Prostate gland (tissue), 2 donors: ENCODE measurements at regions not wholly inside any gene's neighbourhood (a gene's known extent, or its start where the extent isn't known, plus 50 kb on each side); places are given as distances from the start of the nearest gene placed in this dataset.
"Not testable (repeated sequence)": the region's sequence is repeated elsewhere in the genome, so short reads cannot be mapped to it uniquely, and the experiment has no call there.

Experiments
- DNase-seq: peaks from one replicate; pipeline ENCODE4 v3.0.0-alpha.2; 2019; ENCODE audit warnings: low spot score
- H3K27ac ChIP-seq, 2 donors: fragments of 200-600 bp; sonication (generic); 2 replicates each; pipeline ENCODE4 v1.5.1; 2017 to 2019
- H3K27me3 ChIP-seq: fragments of 200-600 bp; sonication (generic); replicated peaks from 2 replicates; pipeline ENCODE4 v1.5.1; 2019; ENCODE audit not compliant: insufficient read depth
- H3K36me3 ChIP-seq, 2 donors: fragments of 200-600 bp; sonication (generic); 1 replicate in 1 of 2; 2 replicates in 1 of 2; pipeline versions ENCODE4 v1.5.1 to v1.8.1; 2017 to 2019
- H3K4me1 ChIP-seq: fragments of 200-600 bp; sonication (generic); replicated peaks from 2 replicates; pipeline ENCODE4 v1.5.1; 2019
- H3K4me3 ChIP-seq, 2 donors: fragments of 200-600 bp; sonication (generic); 2 replicates each; pipeline ENCODE4 v1.5.1; 2017 to 2019
- H3K9me3 ChIP-seq: fragments of 200-600 bp; sonication (generic); 2 replicates; pipeline ENCODE4 v1.5.1; 2017
- POLR2A ChIP-seq: fragments of 450-650 bp; IDR thresholded peaks from one replicate; pipeline ENCODE4 v1.6.1; 2016; ENCODE audit warnings: antibody characterized with exemption, mild to moderate bottlenecking
- POLR2AphosphoS5 ChIP-seq: sonication (generic); formaldehyde crosslinking; IDR thresholded peaks from one replicate; pipeline ENCODE4 v1.6.1; 2017; ENCODE audit warnings: antibody characterized with exemption
- WGBS: methylation state at CpG from one replicate; pipeline ENCODE4 v1.1.5; 2018; 5-methylcytosine and 5-hydroxymethylcytosine counted together
- intact Hi-C: fragments of 100-400 bp; cut with DNase I; formaldehyde crosslinking; loops from one replicate; pipeline ENCODE4 v1.14.2; 2022
- TF ChIP-seq, protein P1 (sequence below), 4 experiments: fragments of 200-600 bp in 2 of 4; fragments of 450-650 bp in 2 of 4; sonication (generic) in 2 of 4; IDR thresholded peaks; 1 replicate in 3 of 4; 2 replicates in 1 of 4; pipeline ENCODE4 v1.5.1; 2016 to 2019; ENCODE audit warnings: antibody characterized with exemption in 4 of 4, mild to moderate bottlenecking in 2 of 4, moderate library complexity in 2 of 4

DNA sequence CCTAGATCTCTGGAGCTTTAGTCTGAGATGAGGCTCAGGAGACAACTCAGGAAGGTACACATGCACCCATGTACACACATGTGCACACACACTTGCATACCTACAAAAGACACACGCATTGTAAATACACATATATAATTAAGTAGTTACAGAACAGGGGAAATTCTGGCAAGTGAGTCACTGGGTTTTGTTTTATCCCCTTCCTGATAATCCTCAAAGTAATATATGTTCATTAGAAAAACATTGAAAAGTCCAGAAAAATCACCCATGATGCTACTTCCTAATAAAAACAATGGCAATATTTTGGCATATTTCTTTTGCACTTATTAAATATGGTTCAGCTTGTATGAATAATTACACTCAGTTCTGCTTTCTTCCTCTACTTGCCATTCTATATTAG, 115.3 kb upstream of the ECI2 start:
- no peaks in the 10 kb centered on the region for H3K9me3 ChIP-seq
- H3K4me1 ChIP-seq: no peaks in the 10 kb centered on the region
- H3K27me3 ChIP-seq: no peaks in the 10 kb centered on the region
- intact Hi-C loops: no loop called here
- DNase-seq: no peak
- H3K36me3 ChIP-seq: no peaks in the 10 kb centered on the region
- H3K4me3 ChIP-seq: no peak overlapping the region
- TF ChIP-seq, protein P1, sequence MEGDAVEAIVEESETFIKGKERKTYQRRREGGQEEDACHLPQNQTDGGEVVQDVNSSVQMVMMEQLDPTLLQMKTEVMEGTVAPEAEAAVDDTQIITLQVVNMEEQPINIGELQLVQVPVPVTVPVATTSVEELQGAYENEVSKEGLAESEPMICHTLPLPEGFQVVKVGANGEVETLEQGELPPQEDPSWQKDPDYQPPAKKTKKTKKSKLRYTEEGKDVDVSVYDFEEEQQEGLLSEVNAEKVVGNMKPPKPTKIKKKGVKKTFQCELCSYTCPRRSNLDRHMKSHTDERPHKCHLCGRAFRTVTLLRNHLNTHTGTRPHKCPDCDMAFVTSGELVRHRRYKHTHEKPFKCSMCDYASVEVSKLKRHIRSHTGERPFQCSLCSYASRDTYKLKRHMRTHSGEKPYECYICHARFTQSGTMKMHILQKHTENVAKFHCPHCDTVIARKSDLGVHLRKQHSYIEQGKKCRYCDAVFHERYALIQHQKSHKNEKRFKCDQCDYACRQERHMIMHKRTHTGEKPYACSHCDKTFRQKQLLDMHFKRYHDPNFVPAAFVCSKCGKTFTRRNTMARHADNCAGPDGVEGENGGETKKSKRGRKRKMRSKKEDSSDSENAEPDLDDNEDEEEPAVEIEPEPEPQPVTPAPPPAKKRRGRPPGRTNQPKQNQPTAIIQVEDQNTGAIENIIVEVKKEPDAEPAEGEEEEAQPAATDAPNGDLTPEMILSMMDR (IDR thresholded peaks at IDR 0.05): no peak
- TF ChIP-seq POLR2AphosphoS5: no peak
- TF ChIP-seq POLR2A: no peak
- no peak overlapping the region for H3K27ac ChIP-seq
- WGBS: 90% methylated on average over 1 of the region's 1 CpG

DNA sequence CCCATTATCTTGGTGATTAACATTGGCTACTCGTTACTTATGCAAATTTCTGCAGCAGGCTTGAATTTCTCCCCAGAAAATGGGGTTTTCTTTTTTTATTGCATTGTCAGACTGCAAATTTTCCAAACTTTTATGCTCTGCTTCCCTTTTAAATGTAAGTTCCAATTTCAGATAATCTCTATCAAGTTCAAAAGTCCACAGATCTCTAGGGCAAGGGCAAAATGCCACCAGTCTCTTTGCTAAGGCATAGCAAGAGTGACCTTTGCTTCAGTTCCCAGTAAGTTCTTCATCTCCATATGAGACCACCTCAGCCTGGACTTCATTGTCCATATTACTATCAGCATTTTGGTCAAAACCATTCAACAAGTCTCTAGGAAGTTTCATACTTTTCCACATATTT, 108.5 kb upstream of the ECI2 start:
- H3K9me3 ChIP-seq, H3K36me3 ChIP-seq, H3K4me3 ChIP-seq, intact Hi-C loops, H3K4me1 ChIP-seq, H3K27ac ChIP-seq, DNase-seq, H3K27me3 ChIP-seq: not testable (repeated sequence)
- WGBS: 95% methylated on average over 1 of the region's 1 CpG

DNA sequence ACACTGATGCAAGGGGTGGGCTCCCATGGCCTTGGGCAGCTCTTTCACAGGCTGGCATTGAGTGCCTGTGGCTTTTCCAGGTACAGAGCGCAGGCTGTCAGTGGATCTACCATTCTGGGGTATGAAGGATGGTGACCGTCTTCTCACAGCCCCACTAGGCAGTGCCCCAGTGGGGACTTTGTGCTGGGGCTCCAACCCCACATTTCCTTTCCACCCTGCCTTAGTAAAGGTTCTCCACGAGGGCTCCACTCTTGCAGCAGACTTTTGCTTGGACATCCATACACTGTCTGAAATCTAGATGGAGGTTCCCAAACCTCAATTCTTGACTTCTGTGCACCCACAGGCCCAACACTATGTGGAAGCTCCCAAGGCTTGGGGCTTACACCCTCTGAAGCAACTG, 107.9 kb upstream of the ECI2 start:
- intact Hi-C loops: no loop called here
- no peaks in the 10 kb centered on the region for H3K36me3 ChIP-seq
- H3K9me3 ChIP-seq: no peaks in the 10 kb centered on the region
- H3K4me1 ChIP-seq: no peaks in the 10 kb centered on the region
- no peaks in the 10 kb centered on the region for H3K27me3 ChIP-seq
- H3K4me3 ChIP-seq: no peak overlapping the region
- 100% methylated on average over 3 of the region's 3 CpGs for WGBS
- no peak for DNase-seq
- TF ChIP-seq POLR2AphosphoS5 (no peak), POLR2A (no peak)
- TF ChIP-seq, protein P1 (IDR thresholded peaks at IDR 0.05): no peak
- no peak overlapping the region for H3K27ac ChIP-seq

DNA sequence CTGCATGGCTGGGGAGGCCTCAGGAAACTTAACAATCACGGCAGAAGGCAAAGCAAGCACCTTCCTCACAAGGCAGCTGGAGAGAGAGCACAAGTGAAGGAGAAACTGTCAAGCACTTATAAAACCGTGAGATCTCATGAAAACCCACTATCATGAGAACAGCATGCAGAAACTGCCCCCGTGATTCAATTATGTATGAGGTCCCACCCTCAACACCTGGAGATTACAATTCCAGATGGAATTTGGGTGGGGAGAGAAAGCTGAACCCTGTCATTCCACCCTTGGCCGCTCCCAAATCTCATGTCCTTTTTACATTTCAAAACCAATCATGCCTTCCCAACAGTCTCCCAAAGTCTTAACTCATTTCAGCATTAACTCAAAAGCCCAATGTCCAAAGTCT, 107.2 kb upstream of the ECI2 start:
- Histone ChIP-seq H3K36me3 (no peaks in the 10 kb centered on the region), H3K4me3 (no peak overlapping the region), H3K9me3 (no peaks in the 10 kb centered on the region), H3K27me3 (no peaks in the 10 kb centered on the region), H3K27ac (no peak overlapping the region), H3K4me1 (no peaks in the 10 kb centered on the region)
- intact Hi-C loops: no loop called here
- 85% methylated on average over 4 of the region's 4 CpGs for WGBS
- TF ChIP-seq POLR2A: no peak
- TF ChIP-seq, protein P1 (IDR thresholded peaks at IDR 0.05): no peak
- no peak for TF ChIP-seq POLR2AphosphoS5
- DNase-seq: no peak

DNA sequence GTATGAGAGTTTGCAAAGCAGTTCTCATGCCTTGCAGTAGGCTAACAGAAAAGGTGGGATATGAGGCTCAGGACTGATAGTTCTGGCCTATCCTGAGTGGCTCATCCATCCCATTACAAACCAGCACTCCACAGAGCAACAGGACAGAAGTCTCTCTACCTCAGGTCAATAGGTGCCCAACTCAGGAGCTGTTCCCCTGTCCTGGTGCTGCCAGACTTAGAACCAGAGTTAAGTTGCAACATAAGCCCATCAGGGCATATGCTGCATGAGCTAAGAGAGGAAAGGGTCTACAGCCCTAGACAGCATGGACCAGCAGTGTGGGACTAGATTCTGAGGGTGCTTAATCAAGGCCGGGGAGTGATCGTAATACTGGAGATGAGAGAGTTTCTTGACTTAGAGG, 104.8 kb upstream of the ECI2 start:
- no peak for TF ChIP-seq POLR2AphosphoS5
- no peak for TF ChIP-seq POLR2A
- TF ChIP-seq, protein P1 (IDR thresholded peaks at IDR 0.05): no peak
- Histone ChIP-seq H3K27ac (no peak overlapping the region), H3K4me1 (no peaks in the 10 kb centered on the region), H3K4me3 (no peak overlapping the region), H3K36me3 (no peaks in the 10 kb centered on the region), H3K27me3 (no peaks in the 10 kb centered on the region), H3K9me3 (no peaks in the 10 kb centered on the region)
- 91% methylated on average over 2 of the region's 2 CpGs for WGBS
- DNase-seq: no peak
- intact Hi-C loops: no loop called here
